OCI-LY7 (cell line): ENCODE measurements at regions not wholly inside any gene's neighbourhood (a gene's known extent, or its start where the extent isn't known, plus 50 kb on each side); places are given as distances from the start of the nearest gene placed in this dataset.

Experiments used
- BruUV-seq: library from RNA; stranded (reverse); fragments of 400-500 nt; replicated peaks from 2 replicates; lab custom pipeline; 2021; lab: Mats Ljungman, UMichigan
- CTCF ChIA-PET: fragments of 300-600 bp; sonication (Branson Sonifier 250); formaldehyde crosslinking; loops from one replicate; lab custom pipeline; 2022; ENCODE audit warnings: antibody characterized with exemption; ENCODE audit not compliant: unreplicated experiment; lab: Charles Lee
- POLR2A ChIA-PET: fragments of 300-600 bp; sonication (Branson Sonifier 250); formaldehyde crosslinking; loops from one replicate; lab custom pipeline; 2022; ENCODE audit warnings: antibody characterized with exemption; lab: Charles Lee
- DNase-seq: peaks from one replicate; pipeline ENCODE4 v3.0.0-alpha.2; 2015; ENCODE audit warnings: low spot score
- H2AFZ ChIP-seq: fragments of 200-600 bp; sonication (generic), shearing (Covaris generic); 2 replicates; pipeline ENCODE4 v1.6.1; 2014; ENCODE audit warnings: mild to moderate bottlenecking, antibody characterized with exemption, low read length, moderate library complexity
- H3K27ac ChIP-seq: fragments of 200-600 bp; sonication (generic); 2 replicates; pipeline ENCODE4 v1.5.1; 2014; ENCODE audit warnings: mixed run types, low read depth, mild to moderate bottlenecking, moderate library complexity, low read length, inconsistent platforms; ENCODE audit not compliant: poor library complexity, severe bottlenecking
- H3K36me3 ChIP-seq: fragments of 200-600 bp; sonication (generic); 2 replicates; pipeline ENCODE4 v1.6.1; 2014; ENCODE audit warnings: mild to moderate bottlenecking, antibody characterized with exemption, low read length, moderate library complexity, mixed read lengths; ENCODE audit not compliant: insufficient read depth
- H3K4me1 ChIP-seq: fragments of 200-600 bp; sonication (generic); 2 replicates; pipeline ENCODE4 v1.5.1; 2014; ENCODE audit warnings: mild to moderate bottlenecking, low read length; ENCODE audit not compliant: insufficient read depth, poor library complexity, severe bottlenecking
- H3K4me2 ChIP-seq: fragments of 200-600 bp; sonication (generic); 2 replicates; pipeline ENCODE4 v1.6.1; 2014; ENCODE audit warnings: mild to moderate bottlenecking, low read length
- H3K4me3 ChIP-seq: fragments of 200-600 bp; sonication (generic); 2 replicates; pipeline ENCODE4 v1.5.1; 2014; ENCODE audit warnings: mild to moderate bottlenecking, low read depth, low read length; ENCODE audit not compliant: poor library complexity, severe bottlenecking
- H3K79me2 ChIP-seq: fragments of 200-600 bp; sonication (generic); 2 replicates; pipeline ENCODE4 v1.6.1; 2016; ENCODE audit warnings: low read depth, mild to moderate bottlenecking, low read length, moderate library complexity, mixed read lengths; ENCODE audit not compliant: insufficient read depth
- H3K9me2 ChIP-seq: fragments of 200-600 bp; sonication (generic); 2 replicates; pipeline ENCODE4 v1.6.1; 2016; ENCODE audit warnings: mild to moderate bottlenecking, low read length, mixed read lengths; ENCODE audit not compliant: insufficient read depth
- H3K9me3 ChIP-seq: fragments of 200-600 bp; sonication (generic); 2 replicates; pipeline ENCODE4 v1.6.1; 2014; ENCODE audit warnings: mild to moderate bottlenecking, mixed run types, low read length, mixed read lengths
- H4K20me1 ChIP-seq: fragments of 200-600 bp; sonication (generic); 2 replicates; pipeline ENCODE4 v1.6.1; 2014; ENCODE audit warnings: mild to moderate bottlenecking, antibody characterized with exemption, low read length, moderate library complexity, mixed read lengths; ENCODE audit not compliant: insufficient read depth
- CTCF ChIP-seq: fragments of 200-600 bp; sonication (generic); conservative IDR thresholded peaks from 2 replicates; pipeline ENCODE4 v1.5.1; 2014; ENCODE audit warnings: mild to moderate bottlenecking, antibody characterized with exemption, low read length, moderate library complexity, mixed read lengths
- EZH2phosphoT487 ChIP-seq: fragments of 200-600 bp; sonication (generic); IDR thresholded peaks from 2 replicates; pipeline ENCODE4 v1.6.1; 2018; ENCODE audit warnings: low read depth, borderline replicate concordance, mild to moderate bottlenecking, mixed run types, antibody characterized with exemption, low read length, moderate library complexity, mixed read lengths
- intact Hi-C: fragments of 100-400 bp; cut with micrococcal nuclease; formaldehyde crosslinking; loops from one replicate; pipeline ENCODE4 v1.10.0; 2022; ENCODE audit not compliant: unreplicated experiment

GRCh38 chr10:10716972-10717371, 300.7 kb upstream of the CELF2 start:
- Histone ChIP-seq H3K9me3 (no peaks in the 10 kb centered on the region), H3K79me2 (no peaks in the 10 kb centered on the region), H3K4me1 (no peaks in the 10 kb centered on the region), H3K9me2 (no peaks in the 10 kb centered on the region), H4K20me1 (no peaks in the 10 kb centered on the region), H3K4me3 (no peak overlapping the region), H3K27ac (no peak overlapping the region), H3K4me2 (no peak overlapping the region), H3K36me3 (no peaks in the 10 kb centered on the region), H2AFZ (no peak overlapping the region)
- ChIA-PET POLR2A (no interaction called here), CTCF (no interaction called here)
- no peak for TF ChIP-seq EZH2phosphoT487
- no peak for TF ChIP-seq CTCF
- intact Hi-C loops, result no loop called here
- DNase-seq, result no peak
- BruUV-seq, result no TSS peak

GRCh38 chr10:10722422-10722821, 295.2 kb upstream of the CELF2 start:
- Histone ChIP-seq H3K36me3 (no peaks in the 10 kb centered on the region), H3K79me2 (no peaks in the 10 kb centered on the region), H3K4me1 (no peaks in the 10 kb centered on the region), H3K9me2 (no peaks in the 10 kb centered on the region), H3K9me3 (no peaks in the 10 kb centered on the region), H4K20me1 (no peaks in the 10 kb centered on the region; the same call in 1 of the 2 replicates), H3K4me3 (no peak overlapping the region), H3K4me2 (no peak overlapping the region), H3K27ac (no peak overlapping the region), H2AFZ (no peak overlapping the region)
- ChIA-PET POLR2A (no interaction called here), CTCF (no interaction called here)
- no TSS peak for BruUV-seq
- intact Hi-C loops, result no loop called here
- DNase-seq, result no peak
- TF ChIP-seq CTCF, result no peak
- TF ChIP-seq EZH2phosphoT487, result no peak

- H3K9me2 ChIP-seq, result no peaks in the 10 kb centered on the region
- no peak overlapping the region for H3K4me3 ChIP-seq
- no peaks in the 10 kb centered on the region for H3K36me3 ChIP-seq
- H3K27ac ChIP-seq, result no peak overlapping the region
- DNase-seq, result no peak
- TF ChIP-seq EZH2phosphoT487, result no peak
- TF ChIP-seq CTCF, result no peak
- POLR2A ChIA-PET, result no interaction called here
- H3K4me1 ChIP-seq, result no peaks in the 10 kb centered on the region
- H3K9me3 ChIP-seq, result no peaks in the 10 kb centered on the region
- CTCF ChIA-PET, result no interaction called here
- no peaks in the 10 kb centered on the region for H3K79me2 ChIP-seq
- no TSS peak for BruUV-seq
- H2AFZ ChIP-seq, result no peak overlapping the region
- H4K20me1 ChIP-seq, result no peaks in the 10 kb centered on the region; the same call in 1 of the 2 replicates
- no peak overlapping the region for H3K4me2 ChIP-seq
- intact Hi-C loops, result no loop called here
These were observed 292.5 kb upstream of the CELF2 start for GRCh38 chr10:10725196-10725595.
